ENCODE measurements at regions not wholly inside any gene's neighbourhood (a gene's known extent, or its start where the extent isn't known, plus 50 kb on each side); places are given as distances from the start of the nearest gene placed in this dataset.

GRCh38 chr4:13284932-13285331 lies 199.2 kb downstream of the RAB28 start:
- TF ChIP-seq MXI1 (conservative IDR thresholded peaks at IDR 0.05; ENCODE audit: poor library complexity, severe bottlenecking) (no peak), EZH2 (IDR thresholded peaks at IDR 0.05; ENCODE audit: borderline replicate concordance, insufficient read depth, low read length, poor library complexity, severe bottlenecking) (no peak)
